Activated naive CD4-positive, alpha-beta T cell treated with anti-CD3 and anti-CD28 coated beads, Interleukin-2, amount 50 U/mL, for 72 hours (primary cell): ENCODE measurements at regions not wholly inside any gene's neighbourhood (a gene's known extent, or its start where the extent isn't known, plus 50 kb on each side); places are given as distances from the start of the nearest gene placed in this dataset.

Source experiments
- ATAC-seq, 2 donors: fragments of 150-1000 bp; cut with Tn5 transposase; 2 replicates each; pipeline ENCODE4 v1.10.0; 2021; ENCODE audit warnings: mild to moderate bottlenecking in 2 of 2, moderate library complexity in 2 of 2
- DNase-seq, 2 donors: peaks; one replicate each; pipeline ENCODE4 v3.0.0; 2021 to 2022; ENCODE audit warnings: low spot score in 2 of 2
- H3K27ac Mint-ChIP-seq, 2 donors: one replicate each; pipeline ENCODE4 v1.8.0; 2022; ENCODE audit warnings: mild to moderate bottlenecking in 2 of 2, mixed read lengths in 2 of 2
- H3K36me3 Mint-ChIP-seq, 2 donors: one replicate each; pipeline ENCODE4 v1.8.0; 2022; ENCODE audit warnings: mixed read lengths in 2 of 2
- H3K9me3 Mint-ChIP-seq, 2 donors: one replicate each; pipeline ENCODE4 v1.8.0; 2022; ENCODE audit warnings: mixed read lengths in 2 of 2

DNA sequence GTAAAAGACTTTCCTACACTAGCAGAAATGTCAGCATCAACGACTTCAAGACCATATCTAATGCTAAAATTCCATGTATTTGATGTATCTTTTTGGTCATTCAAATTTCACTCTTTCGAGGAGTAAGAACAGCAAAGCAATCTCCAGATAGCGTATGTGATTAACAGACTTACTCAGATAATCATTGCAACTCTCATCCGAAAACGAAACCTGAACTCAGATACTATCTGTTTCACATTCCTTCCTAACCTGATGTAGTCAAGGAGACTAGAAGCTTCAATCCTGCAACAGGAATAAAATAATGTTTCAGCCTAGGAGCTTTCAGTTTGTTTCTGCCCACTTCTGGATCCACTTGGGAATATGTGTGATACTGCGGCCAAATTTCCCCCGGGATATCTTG lies 286.3 kb downstream of the NUAK1 start:
- ATAC-seq = no peak
- H3K27ac Mint-ChIP-seq = no peak overlapping the region

DNA sequence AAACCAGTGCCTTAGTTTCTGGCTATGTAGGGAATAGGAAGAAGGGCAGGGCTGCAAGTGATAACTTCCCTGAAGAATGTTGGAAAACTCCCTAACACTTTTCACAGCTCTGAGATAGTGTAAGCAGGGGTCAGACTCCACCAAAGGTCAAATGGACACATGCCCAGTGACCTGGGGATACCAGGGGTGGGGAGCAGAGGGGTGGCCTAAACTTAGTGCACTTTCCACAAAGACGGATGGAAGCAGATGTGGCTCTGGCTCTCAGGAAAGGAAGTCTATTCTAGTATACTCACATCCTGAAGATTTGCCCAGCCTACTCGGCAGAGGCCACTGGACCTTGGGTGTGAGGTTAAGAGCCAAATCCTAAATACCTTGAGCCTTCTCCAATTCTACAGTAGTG lies 285.8 kb downstream of the NUAK1 start:
- H3K27ac Mint-ChIP-seq = no peak overlapping the region
- no peaks in the 10 kb centered on the region for H3K36me3 Mint-ChIP-seq
- ATAC-seq (no peak), DNase-seq (no peak)
- H3K9me3 Mint-ChIP-seq = peaks cover 10 to 11% of the 10 kb centered on the region in 2 donors

More for the DNA sequence above, 286.3 kb downstream of the NUAK1 start:
- Mint-ChIP-seq H3K9me3 (peaks cover 10 to 11% of the 10 kb centered on the region in 2 donors), H3K36me3 (no peaks in the 10 kb centered on the region)
- DNase-seq = no peak

DNA sequence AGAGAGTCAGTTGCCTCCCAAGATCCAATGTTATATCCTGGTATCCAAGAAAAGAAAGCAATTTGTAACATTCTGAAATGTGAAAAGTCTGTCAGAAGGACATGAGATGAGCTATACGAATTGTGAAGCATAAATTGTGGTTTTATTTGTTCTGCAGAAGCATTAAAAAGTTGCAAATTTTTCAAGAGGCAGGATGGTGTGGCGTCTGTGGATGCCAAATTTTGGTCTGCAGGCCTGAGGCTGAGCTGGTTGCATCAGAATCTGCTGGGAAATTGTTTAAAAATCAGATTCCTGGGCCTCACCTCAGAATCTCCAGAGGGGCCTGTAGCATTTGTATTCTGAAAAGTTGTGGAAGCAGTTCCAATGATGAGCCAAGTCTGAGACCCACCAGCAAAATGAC lies 284.7 kb downstream of the NUAK1 start:
- no peak for ATAC-seq
- H3K9me3 Mint-ChIP-seq = peaks cover 7 to 9% of the 10 kb centered on the region in 2 donors
- H3K36me3 Mint-ChIP-seq = no peaks in the 10 kb centered on the region
- no peak overlapping the region for H3K27ac Mint-ChIP-seq
- no peak for DNase-seq

DNA sequence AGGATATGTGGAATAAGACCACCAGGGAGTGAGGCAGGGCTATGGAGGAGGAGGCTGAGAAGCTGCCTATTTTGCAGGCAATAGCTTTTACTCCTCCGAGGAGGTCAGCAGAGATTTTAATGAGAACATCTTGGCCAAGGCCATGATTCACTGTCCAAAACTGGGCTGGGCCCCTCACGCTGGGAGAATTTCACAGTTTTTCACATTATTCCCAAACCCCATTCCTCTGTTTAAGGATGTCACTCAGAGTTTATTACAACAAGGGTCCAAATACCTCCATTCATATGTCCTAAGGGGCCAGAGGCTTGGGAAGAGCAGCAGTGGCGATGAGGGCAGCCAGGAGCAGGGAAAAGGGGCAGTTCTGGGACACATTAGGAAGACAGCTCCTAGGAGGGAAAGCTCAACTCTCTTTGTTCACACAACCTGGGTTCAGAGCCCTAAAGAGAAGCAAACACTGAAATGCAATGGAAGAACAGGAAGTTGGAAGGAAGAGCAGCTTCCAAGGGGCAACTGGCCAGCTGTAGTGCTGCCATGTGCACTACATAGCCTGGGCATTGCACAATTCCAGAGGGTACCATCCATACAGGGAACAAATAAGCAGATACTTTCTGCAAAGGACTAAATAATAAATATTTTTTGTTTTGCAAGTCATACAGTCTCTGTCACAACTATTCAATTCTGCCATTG lies 283.2 kb downstream of the NUAK1 start:
- no peaks in the 10 kb centered on the region for H3K36me3 Mint-ChIP-seq
- no peak overlapping the region for H3K27ac Mint-ChIP-seq
- DNase-seq (no peak), ATAC-seq (no peak)
- H3K9me3 Mint-ChIP-seq = peaks cover 3 to 5% of the 10 kb centered on the region in 2 donors

DNA sequence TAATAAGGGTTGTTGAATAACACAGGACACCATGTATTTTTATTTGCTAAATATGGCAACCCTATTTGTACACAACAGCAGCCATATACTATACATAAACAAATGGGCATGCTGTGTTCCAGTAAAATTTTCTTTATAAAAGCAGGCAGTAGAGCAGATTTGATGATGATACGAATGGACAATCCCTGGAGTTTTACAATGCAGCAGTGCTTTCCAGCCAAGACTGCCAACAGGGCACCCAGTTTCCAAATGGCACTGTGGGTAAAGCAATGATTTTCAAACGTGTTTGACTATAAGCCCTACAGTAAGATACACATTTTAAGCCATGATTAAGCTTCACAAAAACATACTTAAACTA lies 282.7 kb downstream of the NUAK1 start:
- H3K9me3 Mint-ChIP-seq = peaks cover 3 to 5% of the 10 kb centered on the region in 2 donors

DNA sequence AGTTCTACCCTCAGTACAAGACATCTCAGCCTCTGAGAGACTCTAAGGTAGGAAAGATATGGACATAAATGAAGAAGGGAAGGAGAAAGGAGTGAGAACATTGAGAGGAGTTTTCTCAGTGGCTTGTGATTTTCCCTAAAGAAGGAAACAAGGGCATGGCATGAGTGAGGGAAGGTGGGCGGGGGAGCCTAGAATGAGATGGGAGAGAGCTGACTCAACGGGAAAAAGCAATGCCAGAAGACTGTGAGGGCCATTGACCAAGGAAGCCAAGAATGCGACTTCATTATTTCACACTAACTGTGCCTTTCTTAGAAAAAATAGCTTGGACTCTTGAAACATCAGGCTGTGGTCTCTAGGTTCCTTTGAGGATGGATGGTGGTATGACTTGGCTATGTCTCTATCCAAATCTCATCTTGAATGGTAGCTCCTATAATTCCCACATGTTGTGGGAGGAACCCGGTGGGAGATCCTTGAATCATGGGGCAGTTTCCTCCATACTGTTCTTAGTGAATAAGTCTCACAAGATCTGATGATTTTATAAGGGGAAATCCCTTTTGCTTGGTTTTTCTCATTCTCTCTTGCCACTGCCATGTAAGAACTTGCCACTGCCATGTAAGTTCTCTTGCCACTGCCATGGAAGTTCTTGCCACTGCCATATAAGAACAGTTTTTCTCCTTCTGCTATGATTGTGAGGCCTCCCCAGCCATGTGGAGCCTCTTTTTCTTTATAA lies 279.6 kb downstream of the NUAK1 start:
- ATAC-seq = no peak
- peaks cover 3 to 9% of the 10 kb centered on the region in 2 donors for H3K9me3 Mint-ChIP-seq

More for the DNA sequence above, 282.7 kb downstream of the NUAK1 start:
- ATAC-seq = no peak
- no peak overlapping the region for H3K27ac Mint-ChIP-seq
- no peak for DNase-seq
- H3K36me3 Mint-ChIP-seq = no peaks in the 10 kb centered on the region

DNA sequence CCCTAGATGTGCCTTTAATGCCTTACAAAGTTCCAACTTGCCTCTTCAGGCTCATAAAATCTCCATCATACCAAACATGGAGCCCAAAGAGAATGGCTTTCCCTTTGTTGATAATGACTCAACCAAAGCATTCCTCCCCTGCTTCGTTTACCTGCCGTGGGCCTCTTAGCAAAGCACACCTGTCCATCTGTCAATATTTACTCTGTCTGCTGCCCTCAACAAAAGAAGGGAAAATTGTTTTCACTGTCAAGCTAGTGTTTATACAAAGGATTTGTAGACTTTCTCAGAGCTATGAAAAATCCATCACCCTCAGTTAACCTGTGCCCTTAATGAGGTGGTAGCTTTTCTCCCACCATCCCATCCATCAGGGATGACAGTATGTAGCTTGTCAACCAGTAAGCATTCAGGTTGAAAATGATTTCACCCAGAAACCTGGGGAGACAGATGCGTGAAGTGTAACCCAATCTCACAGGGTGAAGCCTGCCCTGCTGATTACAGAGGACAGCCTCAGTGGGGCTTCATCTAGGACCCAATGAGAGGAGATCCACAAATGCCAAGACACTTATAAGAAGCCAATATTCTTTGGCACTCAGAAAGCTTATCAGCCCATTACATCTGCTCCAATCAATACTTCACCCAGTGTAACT lies 278.1 kb downstream of the NUAK1 start:
- H3K36me3 Mint-ChIP-seq = no peaks in the 10 kb centered on the region
- DNase-seq (no peak), ATAC-seq (no peak)
- peaks cover 3 to 9% of the 10 kb centered on the region in 2 donors for H3K9me3 Mint-ChIP-seq
- H3K27ac Mint-ChIP-seq = no peak overlapping the region

More for the DNA sequence above, 279.6 kb downstream of the NUAK1 start:
- no peak for DNase-seq
- Mint-ChIP-seq H3K27ac (no peak overlapping the region), H3K36me3 (no peaks in the 10 kb centered on the region)

DNA sequence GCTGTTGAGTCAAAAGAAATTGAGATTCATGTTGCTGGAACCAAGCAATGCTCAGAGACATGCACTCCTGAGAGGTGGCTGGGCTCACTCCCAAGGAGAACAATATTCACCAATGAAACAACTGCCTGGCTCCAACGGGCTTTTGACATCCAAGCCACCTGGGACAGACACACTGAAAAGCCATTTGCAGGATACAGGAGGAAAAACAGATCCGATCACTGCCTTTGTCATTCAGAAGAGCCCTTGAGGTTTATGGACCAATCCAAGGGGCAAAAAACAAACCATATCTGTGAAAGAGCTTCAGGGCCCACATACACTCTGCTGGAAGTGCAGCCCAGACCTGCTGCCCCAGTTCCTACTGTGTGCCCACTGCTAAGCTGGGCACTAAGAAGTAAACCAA lies 277.5 kb downstream of the NUAK1 start:
- ATAC-seq (no peak), DNase-seq (no peak)
- no peaks in the 10 kb centered on the region for H3K36me3 Mint-ChIP-seq
- no peak overlapping the region for H3K27ac Mint-ChIP-seq
- H3K9me3 Mint-ChIP-seq = peaks cover 3 to 9% of the 10 kb centered on the region in 2 donors

DNA sequence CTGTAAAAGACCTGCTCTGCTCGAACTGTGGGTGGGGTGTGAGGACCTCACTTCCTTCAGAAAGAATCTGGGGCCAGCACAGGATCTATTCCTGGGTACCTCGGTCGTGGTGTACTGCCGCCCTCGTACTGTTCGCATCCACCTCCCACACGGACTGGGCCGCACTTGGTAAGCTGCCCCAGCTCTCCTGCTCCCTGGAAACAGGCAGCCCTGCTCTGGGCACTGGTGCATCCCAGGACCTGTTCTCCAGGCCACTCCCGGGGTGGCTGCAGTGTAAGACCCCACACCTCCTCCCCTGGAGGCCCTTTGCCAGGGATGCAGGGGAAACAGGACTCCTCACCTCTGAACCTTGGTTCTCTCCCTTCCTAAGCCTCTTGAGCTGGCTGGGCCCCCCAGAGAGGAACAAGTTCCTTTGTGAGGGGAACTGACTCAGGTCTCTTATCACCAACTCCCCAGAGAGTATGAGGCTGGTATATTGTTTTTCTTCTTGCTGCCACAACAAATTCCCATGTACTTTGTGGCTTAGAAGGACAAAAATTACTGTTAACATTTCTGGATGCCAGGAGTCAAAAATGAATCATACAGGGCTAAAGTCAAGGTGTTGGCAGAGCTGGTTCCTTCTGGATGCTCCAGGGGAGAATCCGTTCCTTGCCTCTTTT lies 276.5 kb downstream of the NUAK1 start:
- ATAC-seq = no peak
- no peak for DNase-seq
- peaks cover 0 to 4% of the 10 kb centered on the region in 2 donors for H3K9me3 Mint-ChIP-seq
- no peaks in the 10 kb centered on the region for H3K36me3 Mint-ChIP-seq
- H3K27ac Mint-ChIP-seq = no peak overlapping the region

DNA sequence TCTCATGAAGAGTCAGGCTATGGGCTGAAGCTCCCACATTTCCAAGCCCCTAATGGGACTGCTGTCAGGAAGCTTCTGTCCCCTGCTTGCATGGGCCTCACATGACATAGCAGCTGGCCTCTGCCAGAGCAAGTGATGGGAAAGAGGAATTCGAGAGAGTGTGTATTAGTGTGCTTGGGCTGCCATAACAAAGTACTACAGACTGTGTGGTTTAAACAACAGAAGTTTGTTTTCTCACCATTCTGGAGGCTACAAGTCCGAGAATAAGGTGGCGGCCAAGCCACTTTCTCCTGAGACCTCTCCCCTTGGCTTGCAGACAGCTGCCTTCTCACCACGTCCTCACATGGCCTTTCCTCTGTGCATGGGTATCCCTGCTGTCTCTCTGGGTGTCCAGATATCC lies 274.4 kb downstream of the NUAK1 start:
- Mint-ChIP-seq H3K36me3 (no peaks in the 10 kb centered on the region), H3K9me3 (peaks cover 0 to 4% of the 10 kb centered on the region in 2 donors), H3K27ac (no peak overlapping the region)
- ATAC-seq (no peak), DNase-seq (no peak)

DNA sequence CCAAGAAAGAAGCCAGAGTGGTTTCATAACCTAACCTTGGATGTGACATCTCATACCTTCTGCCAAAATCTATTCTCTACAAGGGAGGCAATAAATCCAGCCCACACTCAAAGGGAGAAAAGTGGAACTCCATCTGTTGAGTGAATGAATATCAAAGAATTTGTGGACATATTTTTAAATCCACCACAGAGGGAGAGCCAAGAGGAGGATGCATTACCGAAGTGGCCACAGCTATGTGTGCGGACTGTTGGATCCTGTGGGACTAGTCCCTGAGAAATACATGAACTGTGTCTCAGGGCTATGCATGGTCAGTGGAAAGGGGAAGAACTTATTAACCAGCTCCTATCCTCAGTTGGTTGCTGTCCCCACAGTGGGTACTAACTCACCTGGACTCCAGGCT lies 273.9 kb downstream of the NUAK1 start:
- ATAC-seq (no peak), DNase-seq (no peak)
- Mint-ChIP-seq H3K9me3 (peaks cover 0 to 4% of the 10 kb centered on the region in 2 donors), H3K36me3 (no peaks in the 10 kb centered on the region), H3K27ac (no peak overlapping the region)

DNA sequence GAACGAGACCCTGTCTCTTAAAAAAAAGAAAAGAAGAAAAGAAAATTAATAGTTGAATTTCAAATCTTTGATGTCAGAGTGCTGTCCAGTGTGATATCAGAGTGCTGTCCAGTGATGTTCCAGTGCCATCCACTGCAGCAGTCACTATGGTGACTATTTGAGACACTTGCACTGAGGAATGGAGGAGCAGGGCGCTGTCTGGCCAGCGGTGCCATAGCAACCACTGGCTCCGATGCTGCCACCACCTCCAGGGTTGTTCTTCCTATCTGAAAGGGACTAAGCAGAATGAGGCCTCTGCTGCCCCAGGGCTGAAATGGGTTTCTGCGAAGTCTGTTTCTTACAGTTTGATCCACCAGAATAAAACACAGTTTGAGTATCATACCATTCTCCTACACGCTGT lies 272.9 kb downstream of the NUAK1 start:
- Mint-ChIP-seq H3K36me3 (no peaks in the 10 kb centered on the region), H3K9me3 (peaks cover 4 to 6% of the 10 kb centered on the region in 2 donors), H3K27ac (no peak overlapping the region)
- no peak for ATAC-seq
- no peak for DNase-seq

DNA sequence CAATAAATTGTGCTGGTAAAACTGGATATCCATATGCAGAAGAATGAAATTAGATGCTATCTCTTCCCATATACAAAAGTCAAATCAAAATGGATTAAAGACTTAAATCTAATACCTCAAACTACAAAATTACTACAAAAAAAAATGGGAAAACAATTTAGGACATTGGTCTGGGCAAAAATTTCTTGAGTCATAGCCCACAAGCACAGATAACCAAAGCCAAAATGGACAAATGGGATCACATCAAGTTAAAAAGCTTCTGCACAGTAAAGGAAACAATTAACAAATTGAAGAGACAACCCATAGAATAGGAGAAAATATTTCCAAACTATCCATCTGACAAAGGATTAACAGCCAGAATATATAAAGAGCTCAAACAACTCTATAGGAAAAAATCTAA lies 264.6 kb downstream of the NUAK1 start:
- peaks cover 0 to 10% of the 10 kb centered on the region in 2 donors for H3K9me3 Mint-ChIP-seq
- no peak for ATAC-seq
- no peak for DNase-seq
- no peak overlapping the region for H3K27ac Mint-ChIP-seq
- H3K36me3 Mint-ChIP-seq = no peaks in the 10 kb centered on the region

DNA sequence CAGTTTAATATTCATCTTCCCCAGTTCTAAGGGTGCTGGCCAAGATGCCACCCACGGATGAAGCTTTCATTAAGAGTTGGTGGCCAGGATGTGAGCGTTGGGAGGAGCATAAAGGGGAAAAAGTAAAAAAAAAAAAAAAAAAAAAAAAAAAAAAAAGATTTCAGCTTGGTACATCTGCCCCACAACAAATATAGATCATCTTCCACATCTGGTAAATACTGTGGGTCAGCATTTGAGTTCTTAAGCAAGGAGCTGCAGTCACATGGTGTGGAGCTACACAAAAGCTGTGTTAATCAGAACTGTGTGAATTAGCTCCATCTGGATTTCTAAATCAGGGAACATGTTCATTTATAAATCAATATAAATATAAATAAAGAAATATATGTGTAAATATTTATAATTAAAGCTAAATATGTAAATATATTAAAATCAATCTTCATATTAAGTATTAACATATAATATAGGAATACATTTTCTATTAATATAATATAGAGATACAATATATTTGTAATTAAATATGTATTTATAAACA lies 262.3 kb downstream of the NUAK1 start:
- no peak for ATAC-seq
- H3K27ac Mint-ChIP-seq = no peak overlapping the region
- DNase-seq = no peak
- H3K9me3 Mint-ChIP-seq = no peaks in the 10 kb centered on the region
- no peaks in the 10 kb centered on the region for H3K36me3 Mint-ChIP-seq

DNA sequence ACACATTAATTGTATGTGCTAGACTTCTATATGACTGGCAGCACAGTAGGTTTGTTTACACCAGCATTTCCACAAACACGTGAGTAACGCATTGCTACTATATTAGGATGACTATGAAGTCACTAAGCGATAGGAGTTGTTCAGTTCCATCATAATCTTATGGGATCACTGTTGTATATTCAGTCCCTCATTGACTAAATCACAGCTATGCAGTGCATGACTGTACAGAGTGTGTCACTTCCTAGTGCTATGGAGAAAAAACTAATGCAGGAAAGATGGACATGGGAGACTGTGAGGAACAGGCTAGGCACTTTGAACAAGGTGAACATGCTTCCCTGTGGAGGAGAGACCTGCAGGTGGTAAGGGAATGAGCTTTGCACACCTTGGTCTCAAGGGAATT lies 259.8 kb downstream of the NUAK1 start:
- DNase-seq = no peak
- Mint-ChIP-seq H3K9me3 (peaks cover 0 to 6% of the 10 kb centered on the region in 2 donors), H3K36me3 (no peaks in the 10 kb centered on the region), H3K27ac (no peak overlapping the region)
- ATAC-seq = no peak

DNA sequence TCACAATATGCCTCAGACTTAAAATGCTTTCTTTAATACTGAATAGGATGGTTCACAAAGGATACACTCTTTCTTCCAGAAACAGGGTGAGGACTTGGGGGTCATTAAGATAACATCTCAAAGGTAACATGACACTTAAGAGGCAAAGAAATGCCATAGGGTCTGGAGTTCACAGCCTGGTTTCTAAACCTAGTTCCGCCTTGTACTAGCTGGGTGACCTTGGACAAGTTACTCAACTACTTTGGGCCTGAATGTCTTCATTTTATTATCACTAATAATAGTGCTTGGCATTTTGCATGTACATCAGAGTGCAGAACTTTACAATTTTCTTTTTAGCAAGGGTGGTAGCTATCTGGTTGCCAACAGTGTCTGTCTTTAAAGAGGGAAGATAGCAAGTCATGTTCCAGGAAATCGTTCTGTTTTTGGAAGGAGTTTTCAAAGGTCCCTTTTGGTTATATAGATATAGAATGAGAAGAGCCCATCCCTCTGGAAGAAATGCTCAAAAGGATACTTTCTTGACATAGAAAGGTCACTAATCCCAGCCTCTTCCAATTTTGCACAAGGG lies 257.8 kb downstream of the NUAK1 start:
- Mint-ChIP-seq H3K36me3 (no peaks in the 10 kb centered on the region), H3K9me3 (peaks cover 0 to 6% of the 10 kb centered on the region in 2 donors)
- ATAC-seq = no peak

DNA sequence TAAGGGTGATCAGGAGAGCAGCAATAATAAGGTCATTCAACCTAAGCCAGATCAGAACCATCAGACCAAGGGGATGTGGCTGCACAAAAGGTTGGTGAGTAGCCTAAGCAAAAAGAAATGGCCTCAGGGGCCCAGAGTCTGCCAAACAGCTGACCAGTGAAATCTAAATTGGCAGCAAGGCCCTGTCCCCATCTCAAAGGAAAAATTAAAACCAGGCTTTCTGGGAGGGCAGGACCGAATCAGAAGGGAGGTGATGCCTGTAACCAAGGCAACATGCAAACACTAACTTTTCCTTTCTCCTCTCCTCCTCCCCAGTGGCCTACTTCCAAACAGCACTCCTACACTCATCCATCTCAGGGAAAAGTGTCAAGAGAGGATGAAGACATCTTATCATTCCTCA lies 256.4 kb downstream of the NUAK1 start:
- ATAC-seq (no peak), DNase-seq (no peak)
- no peaks in the 10 kb centered on the region for H3K36me3 Mint-ChIP-seq
- H3K27ac Mint-ChIP-seq = no peak overlapping the region
- peaks cover 0 to 9% of the 10 kb centered on the region in 2 donors for H3K9me3 Mint-ChIP-seq

More for the DNA sequence above, 257.8 kb downstream of the NUAK1 start:
- DNase-seq = no peak
- no peak overlapping the region for H3K27ac Mint-ChIP-seq
